ENCODE measurements at regions not wholly inside any gene's neighbourhood (a gene's known extent, or its start where the extent isn't known, plus 50 kb on each side); places are given as distances from the start of the nearest gene placed in this dataset.

- TF ChIP-seq POLR2A (IDR thresholded peaks at IDR 0.05), result no peak
- no peak for TF ChIP-seq CTCF (IDR thresholded peaks at IDR 0.05)
- no peak for TF ChIP-seq EP300 (IDR thresholded peaks at IDR 0.05)
- Histone ChIP-seq H3K27me3 (no peaks in the 10 kb centered on the region), H3K36me3 (no peaks in the 10 kb centered on the region), H3K9me3 (no peaks in the 10 kb centered on the region), H3K27ac (no peak overlapping the region), H3K4me1 (ENCODE audit: insufficient read depth) (peaks cover 1% of the 10 kb centered on the region), H3K4me3 (no peak overlapping the region)
- 9 to 21% (median 12%) methylated on average over 1 of the region's 1 CpG for WGBS, 3 donors
- no peak for DNase-seq
- intact Hi-C loops (cut with DNase I), result no loop called here
Measured at GRCh38 chr1:218848009-218848408, 325.7 kb upstream of the LYPLAL1 start.

GRCh38 chr1:218850367-218850766, 323.3 kb upstream of the LYPLAL1 start:
- Histone ChIP-seq H3K9me3 (no peaks in the 10 kb centered on the region), H3K4me1 (ENCODE audit: insufficient read depth) (peaks cover 1% of the 10 kb centered on the region), H3K4me3 (no peak overlapping the region), H3K27me3 (no peaks in the 10 kb centered on the region), H3K36me3 (no peaks in the 10 kb centered on the region), H3K27ac (no peak overlapping the region)
- peak in 3 of 5 donors; percentile 13 to 27 (median 22) for DNase-seq
- TF ChIP-seq CTCF (IDR thresholded peaks at IDR 0.05) (no peak), POLR2A (IDR thresholded peaks at IDR 0.05) (no peak), EP300 (IDR thresholded peaks at IDR 0.05) (no peak)
- WGBS, 3 donors, result 15 to 38% (median 23%) methylated on average over 2 of the region's 2 CpGs
- intact Hi-C loops (cut with DNase I), result no loop called here

- H3K4me1 ChIP-seq (ENCODE audit: insufficient read depth), result peaks cover 1% of the 10 kb centered on the region
- no peak for DNase-seq
- intact Hi-C loops (cut with DNase I), result no loop called here
- no peak overlapping the region for H3K27ac ChIP-seq
- H3K4me3 ChIP-seq, result no peak overlapping the region
- H3K36me3 ChIP-seq, result no peaks in the 10 kb centered on the region
- 40 to 56% (median 47%) methylated on average over 2 of the region's 2 CpGs for WGBS, 3 donors
- H3K9me3 ChIP-seq, result no peaks in the 10 kb centered on the region
- H3K27me3 ChIP-seq, result no peaks in the 10 kb centered on the region
- TF ChIP-seq POLR2A (IDR thresholded peaks at IDR 0.05), result no peak
- no peak for TF ChIP-seq EP300 (IDR thresholded peaks at IDR 0.05)
- no peak for TF ChIP-seq CTCF (IDR thresholded peaks at IDR 0.05)
Measured at GRCh38 chr1:218851586-218851985, 322.1 kb upstream of the LYPLAL1 start.

- H3K4me1 ChIP-seq (ENCODE audit: insufficient read depth), result no peaks in the 10 kb centered on the region
- no peaks in the 10 kb centered on the region for H3K36me3 ChIP-seq
- no peak for DNase-seq
- H3K4me3 ChIP-seq, result no peak overlapping the region
- WGBS, 3 donors, result 92 to 95% (median 93%) methylated on average over 4 of the region's 4 CpGs
- intact Hi-C loops (cut with DNase I), result no loop called here
- no peaks in the 10 kb centered on the region for H3K27me3 ChIP-seq
- H3K9me3 ChIP-seq, result no peaks in the 10 kb centered on the region
- TF ChIP-seq EP300 (IDR thresholded peaks at IDR 0.05) (no peak), CTCF (IDR thresholded peaks at IDR 0.05) (no peak), POLR2A (IDR thresholded peaks at IDR 0.05) (no peak)
- no peak overlapping the region for H3K27ac ChIP-seq
Measured at GRCh38 chr1:218852527-218852926, 321.2 kb upstream of the LYPLAL1 start.

- DNase-seq, result no peak
- no peaks in the 10 kb centered on the region for H3K9me3 ChIP-seq
- H3K27ac ChIP-seq, result no peak overlapping the region
- 97 to 99% (median 98%) methylated on average over 3 of the region's 3 CpGs for WGBS, 3 donors
- intact Hi-C loops (cut with DNase I), result no loop called here
- TF ChIP-seq POLR2A (IDR thresholded peaks at IDR 0.05), result no peak
- no peak overlapping the region for H3K4me3 ChIP-seq
- H3K27me3 ChIP-seq, result no peaks in the 10 kb centered on the region
- H3K4me1 ChIP-seq (ENCODE audit: insufficient read depth), result peaks cover 2% of the 10 kb centered on the region
- H3K36me3 ChIP-seq, result no peaks in the 10 kb centered on the region
Measured at GRCh38 chr1:218863987-218864386, 309.7 kb upstream of the LYPLAL1 start.

Data from ovary (tissue), 7 donors.